K562 (cell line): ENCODE measurements at regions not wholly inside any gene's neighbourhood (a gene's known extent, or its start where the extent isn't known, plus 50 kb on each side); places are given as distances from the start of the nearest gene placed in this dataset.

Source experiments
- ATAC-seq: fragments of 200-7000 bp; cut with Tn5 transposase; 3 replicates; pipeline ENCODE4 v1.9.1; 2020; ENCODE audit warnings: moderate library complexity
- BruUV-seq: library from RNA; stranded (reverse); fragments of 400-500 nt; replicated peaks from 2 replicates; lab custom pipeline; 2021; lab: Mats Ljungman, UMichigan
- CTCF ChIA-PET: fragments of 300-600 bp; formaldehyde crosslinking; extraction: SDS; loops from one replicate; lab custom pipeline; 2021; ENCODE audit warnings: low intra/inter-chr PET ratio; lab: Yijun Ruan, JAX
- POLR2A ChIA-PET: fragments of 300-600, 350-650 bp; sonication (Branson Sonifier 250); formaldehyde crosslinking; extraction: SDS; loops from one replicate; lab custom pipeline; 2021; ENCODE audit warnings: antibody characterized with exemption, inconsistent platforms; lab: Yijun Ruan, JAX
- DNase-seq, 4 experiments: peaks; one replicate each; pipeline versions ENCODE4 v3.0.0 to v3.0.0-alpha.2; 2011 to 2018; ENCODE audit warnings: low spot score in 3 of 4, mixed read lengths in 3 of 4; ENCODE audit errors: extremely low read depth in 1 of 4
- FAIRE-seq: peaks from 2 replicates; lab custom pipeline; 2011; peaks lifted over from hg19 to GRCh38; lab: Jason Lieb, UNC
- H2AFZ ChIP-seq: 2 replicates; pipeline ENCODE4 v1.6.0; 2011; ENCODE audit warnings: low read depth, low read length, control low read depth, inconsistent platforms
- H3K27ac ChIP-seq: fragments of 200-600 bp; 3 replicates; pipeline ENCODE4 v1.8.0; 2011; ENCODE audit warnings: low read depth, mild to moderate bottlenecking, control low read depth, inconsistent platforms, low read length, moderate library complexity, mixed read lengths; ENCODE audit errors: extremely low read depth
- H3K27me3 ChIP-seq, 2 experiments: fragments of 300-600 bp in 1 of 2; 2 replicates in 1 of 2; 3 replicates in 1 of 2; pipeline versions ENCODE4 v1.6.0 to v1.8.0; 2011; ENCODE audit warnings: inconsistent platforms in 2 of 2, low read length in 2 of 2, mild to moderate bottlenecking in 1 of 2, mixed read lengths in 1 of 2, moderate library complexity in 1 of 2; ENCODE audit not compliant: control insufficient read depth in 2 of 2, insufficient read depth in 2 of 2
- H3K36me3 ChIP-seq: fragments of 300-600 bp; 3 replicates; pipeline ENCODE4 v1.8.0; 2011; ENCODE audit warnings: mild to moderate bottlenecking, low read length, inconsistent platforms; ENCODE audit not compliant: control insufficient read depth, insufficient read depth
- H3K4me1 ChIP-seq, 2 experiments: fragments of 200-600 bp in 1 of 2; replicated peaks in 1 of 2; 2 replicates in 1 of 2; 3 replicates in 1 of 2; pipeline versions ENCODE4 v1.5.1 to v1.8.0; 2011; ENCODE audit warnings: inconsistent platforms in 2 of 2, low read length in 2 of 2, mild to moderate bottlenecking in 1 of 2, mixed read lengths in 1 of 2, moderate library complexity in 1 of 2; ENCODE audit not compliant: control insufficient read depth in 2 of 2, insufficient read depth in 2 of 2
- H3K4me2 ChIP-seq: 2 replicates; pipeline ENCODE4 v1.6.1; 2011; ENCODE audit warnings: low read length, control low read depth, inconsistent platforms, mixed read lengths; ENCODE audit not compliant: insufficient read depth
- H3K4me3 ChIP-seq: fragments of 200-600 bp; sonication (generic), shearing (Covaris generic); 2 replicates; pipeline ENCODE4 v1.5.1; 2016; ENCODE audit warnings: control low read depth, inconsistent platforms
- H3K79me2 ChIP-seq: fragments of 200-600 bp; 3 replicates; pipeline ENCODE4 v1.8.0; 2011; ENCODE audit warnings: low read length, inconsistent platforms; ENCODE audit not compliant: control insufficient read depth, insufficient read depth
- H3K9ac ChIP-seq, 2 experiments: 2 replicates each; pipeline versions ENCODE4 v1.6.0 to v1.6.1; 2011; ENCODE audit warnings: low read depth in 2 of 2, low read length in 2 of 2, control low read depth in 1 of 2, inconsistent platforms in 1 of 2, mild to moderate bottlenecking in 1 of 2, mixed read lengths in 1 of 2; ENCODE audit not compliant: insufficient read depth in 1 of 2
- H3K9me1 ChIP-seq: one replicate; pipeline ENCODE4 v1.6.0; 2011; ENCODE audit warnings: inconsistent platforms, mild to moderate bottlenecking, low read length, moderate library complexity; ENCODE audit not compliant: control insufficient read depth, insufficient read depth
- H3K9me3 ChIP-seq: replicated peaks from 2 replicates; pipeline ENCODE4 v1.5.1; 2011; ENCODE audit warnings: low read depth, low read length, inconsistent platforms; ENCODE audit not compliant: control insufficient read depth, insufficient read depth
- H4K20me1 ChIP-seq: replicated peaks from 2 replicates; pipeline ENCODE4 v1.6.1; 2011; ENCODE audit warnings: low read length, inconsistent platforms, mixed read lengths; ENCODE audit not compliant: control insufficient read depth, insufficient read depth
- WGBS: fragments of 100-300 bp; shearing (Covaris generic); methylation state at CpG from one replicate; pipeline ENCODE4 v1.1.6; 2016; ENCODE audit warnings: low coverage, mixed read lengths; ENCODE audit not compliant: insufficient coverage; ENCODE audit errors: missing lambda C conversion rate; 5-methylcytosine and 5-hydroxymethylcytosine counted together
- in situ Hi-C: fragments of 300-500 bp; cut with MboI; formaldehyde crosslinking; loops from 4 replicates; pipeline ENCODE4 v1.15.0; 2018; ENCODE audit warnings: inconsistent platforms, mixed read lengths
- intact Hi-C: fragments of 100-400 bp; cut with micrococcal nuclease; formaldehyde crosslinking; loops from 2 replicates; pipeline ENCODE4 v1.14.2; 2022
- TF ChIP-seq, protein P1 (sequence below): fragments of 200-800 bp; sonication (Bioruptor generic); IDR thresholded peaks from 2 replicates; pipeline ENCODE4 v1.6.1; 2016; ENCODE audit warnings: missing genetic modification characterization, missing compliant biosample characterization

DNA sequence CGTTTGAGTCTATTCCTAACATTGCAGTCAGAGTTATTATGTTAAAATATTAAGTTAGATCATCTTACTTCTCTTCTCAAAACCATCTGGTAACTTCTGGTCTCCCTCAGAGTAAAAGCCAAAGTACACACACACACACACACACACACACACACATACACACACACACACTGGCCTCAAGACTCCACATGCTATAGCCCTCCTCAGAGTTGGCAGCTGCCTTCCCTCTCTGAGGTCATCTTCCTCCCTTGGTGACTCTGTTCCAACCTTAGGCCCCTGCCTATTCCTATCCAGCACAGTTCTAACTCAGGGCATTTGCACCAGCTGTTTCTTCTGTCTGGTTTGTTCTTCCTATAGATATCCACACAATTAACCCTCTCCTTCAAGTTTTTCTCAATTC, 272.0 kb upstream of the SESN3 start:
- no peak overlapping the region for H3K4me2 ChIP-seq
- DNase-seq (no peak), ATAC-seq (no peak), FAIRE-seq (no peak)
- no peak overlapping the region for H3K27ac ChIP-seq
- WGBS = 7% methylated on average over 1 of the region's 1 CpG
- H3K9me1 ChIP-seq = no peaks in the 10 kb centered on the region
- ChIA-PET CTCF (no interaction called here), POLR2A (no interaction called here)
- H3K36me3 ChIP-seq = no peaks in the 10 kb centered on the region
- H3K27me3 ChIP-seq = no peaks in the 10 kb centered on the region; a peak in 2 of 5 replicates
- H3K4me3 ChIP-seq = no peak overlapping the region
- peaks cover 0 to 9% of the 10 kb centered on the region in 2 experiments; a peak in 1 of 5 replicates for H3K4me1 ChIP-seq
- intact Hi-C loops = no loop called here
- in situ Hi-C loops = no loop called here
- H4K20me1 ChIP-seq = no peaks in the 10 kb centered on the region
- no TSS peak for BruUV-seq
- TF ChIP-seq, protein P1, sequence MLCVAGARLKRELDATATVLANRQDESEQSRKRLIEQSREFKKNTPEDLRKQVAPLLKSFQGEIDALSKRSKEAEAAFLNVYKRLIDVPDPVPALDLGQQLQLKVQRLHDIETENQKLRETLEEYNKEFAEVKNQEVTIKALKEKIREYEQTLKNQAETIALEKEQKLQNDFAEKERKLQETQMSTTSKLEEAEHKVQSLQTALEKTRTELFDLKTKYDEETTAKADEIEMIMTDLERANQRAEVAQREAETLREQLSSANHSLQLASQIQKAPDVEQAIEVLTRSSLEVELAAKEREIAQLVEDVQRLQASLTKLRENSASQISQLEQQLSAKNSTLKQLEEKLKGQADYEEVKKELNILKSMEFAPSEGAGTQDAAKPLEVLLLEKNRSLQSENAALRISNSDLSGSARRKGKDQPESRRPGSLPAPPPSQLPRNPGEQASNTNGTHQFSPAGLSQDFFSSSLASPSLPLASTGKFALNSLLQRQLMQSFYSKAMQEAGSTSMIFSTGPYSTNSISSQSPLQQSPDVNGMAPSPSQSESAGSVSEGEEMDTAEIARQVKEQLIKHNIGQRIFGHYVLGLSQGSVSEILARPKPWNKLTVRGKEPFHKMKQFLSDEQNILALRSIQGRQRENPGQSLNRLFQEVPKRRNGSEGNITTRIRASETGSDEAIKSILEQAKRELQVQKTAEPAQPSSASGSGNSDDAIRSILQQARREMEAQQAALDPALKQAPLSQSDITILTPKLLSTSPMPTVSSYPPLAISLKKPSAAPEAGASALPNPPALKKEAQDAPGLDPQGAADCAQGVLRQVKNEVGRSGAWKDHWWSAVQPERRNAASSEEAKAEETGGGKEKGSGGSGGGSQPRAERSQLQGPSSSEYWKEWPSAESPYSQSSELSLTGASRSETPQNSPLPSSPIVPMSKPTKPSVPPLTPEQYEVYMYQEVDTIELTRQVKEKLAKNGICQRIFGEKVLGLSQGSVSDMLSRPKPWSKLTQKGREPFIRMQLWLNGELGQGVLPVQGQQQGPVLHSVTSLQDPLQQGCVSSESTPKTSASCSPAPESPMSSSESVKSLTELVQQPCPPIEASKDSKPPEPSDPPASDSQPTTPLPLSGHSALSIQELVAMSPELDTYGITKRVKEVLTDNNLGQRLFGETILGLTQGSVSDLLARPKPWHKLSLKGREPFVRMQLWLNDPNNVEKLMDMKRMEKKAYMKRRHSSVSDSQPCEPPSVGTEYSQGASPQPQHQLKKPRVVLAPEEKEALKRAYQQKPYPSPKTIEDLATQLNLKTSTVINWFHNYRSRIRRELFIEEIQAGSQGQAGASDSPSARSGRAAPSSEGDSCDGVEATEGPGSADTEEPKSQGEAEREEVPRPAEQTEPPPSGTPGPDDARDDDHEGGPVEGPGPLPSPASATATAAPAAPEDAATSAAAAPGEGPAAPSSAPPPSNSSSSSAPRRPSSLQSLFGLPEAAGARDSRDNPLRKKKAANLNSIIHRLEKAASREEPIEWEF = no peak
- no peak overlapping the region for H3K9ac ChIP-seq
- no peaks in the 10 kb centered on the region for H3K9me3 ChIP-seq
- H2AFZ ChIP-seq = no peak overlapping the region
- H3K79me2 ChIP-seq = no peaks in the 10 kb centered on the region
